GM21723 (cell line): ENCODE measurements at regions not wholly inside any gene's neighbourhood (a gene's known extent, or its start where the extent isn't known, plus 50 kb on each side); places are given as distances from the start of the nearest gene placed in this dataset.
"Not testable (repeated sequence)": the region's sequence is repeated elsewhere in the genome, so short reads cannot be mapped to it uniquely, and the experiment has no call there.

Source experiments
- ATAC-seq: cut with Tn5 transposase; IDR thresholded peaks from one replicate; pipeline ENCODE4 v1.9.1; 2021; ENCODE audit warnings: mild to moderate bottlenecking, moderate library complexity; ENCODE audit not compliant: unreplicated experiment

DNA sequence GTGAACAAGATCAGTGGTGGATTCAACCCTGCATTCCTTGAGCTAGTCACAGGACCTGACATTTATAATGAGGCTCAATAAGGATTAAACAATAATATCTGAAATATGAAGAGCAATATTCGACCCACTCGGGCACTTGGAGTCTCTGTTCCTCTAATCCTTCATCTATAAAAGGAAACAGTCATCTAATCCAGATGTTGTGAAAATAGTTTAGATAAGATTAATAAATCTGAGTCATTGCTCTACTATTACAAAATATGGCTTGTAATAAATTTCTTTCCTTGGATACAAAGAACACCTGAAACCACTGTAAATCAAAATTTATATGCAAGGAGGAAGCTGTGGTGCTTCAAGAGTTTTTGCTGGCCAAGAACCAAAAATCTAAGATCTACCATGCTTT is 846.9 kb upstream of the ACVR2A start:
- no peak for ATAC-seq

DNA sequence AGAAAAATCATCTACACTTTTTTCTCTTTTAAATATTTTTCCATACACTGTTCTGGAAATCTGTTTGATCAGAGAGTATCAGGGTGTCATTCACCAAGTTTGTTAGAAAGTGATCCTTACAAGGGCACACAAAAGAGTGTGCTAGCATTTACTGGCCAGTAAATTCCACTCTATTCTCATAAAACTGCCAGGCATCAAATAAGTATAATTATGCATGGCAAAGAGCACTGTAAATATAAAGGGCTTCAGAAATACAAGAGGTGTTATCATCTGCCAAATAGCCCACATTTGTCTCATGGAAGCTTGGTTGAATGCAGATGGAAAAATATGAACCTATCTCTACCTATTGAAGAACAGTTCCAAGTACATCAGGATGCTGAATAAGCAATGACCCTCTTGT is 847.3 kb upstream of the ACVR2A start:
- ATAC-seq = no peak

DNA sequence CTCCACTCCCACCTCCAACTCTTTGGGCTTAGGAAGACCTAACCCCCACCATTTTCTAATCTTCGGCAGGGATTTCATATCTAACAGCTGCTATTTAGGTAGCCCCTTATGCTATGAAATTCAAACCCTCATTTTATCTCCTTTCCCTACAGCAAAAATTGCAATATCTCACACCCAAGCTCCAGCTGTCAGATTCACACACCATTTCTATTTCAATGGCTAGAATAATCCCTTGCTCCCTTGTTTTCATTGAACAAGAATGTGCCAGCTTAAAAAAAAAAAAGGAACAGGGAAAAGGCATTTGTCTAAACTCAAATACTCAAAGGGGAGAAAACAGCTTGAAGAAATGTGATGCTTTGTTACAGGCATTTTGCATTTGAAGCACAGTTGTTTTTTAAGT is 850.6 kb upstream of the ACVR2A start:
- ATAC-seq = no peak

DNA sequence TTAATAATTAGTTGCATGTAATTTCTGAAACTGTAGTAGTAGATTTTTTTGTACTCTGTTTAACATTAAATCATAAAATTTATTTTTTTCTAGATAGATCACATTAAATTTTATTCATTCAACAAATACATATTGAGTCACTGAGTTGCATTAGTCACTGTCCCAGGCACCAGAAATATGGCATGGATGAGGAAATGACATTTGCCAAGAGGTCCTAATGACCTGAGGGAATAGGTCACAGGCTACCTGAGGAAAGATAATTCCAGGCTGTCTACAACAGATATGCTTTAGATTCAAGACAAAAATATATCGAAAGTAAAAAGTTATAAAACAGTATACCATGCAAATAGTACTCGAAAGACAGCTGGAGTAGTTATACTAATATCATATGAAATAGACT is 852.4 kb upstream of the ACVR2A start:
- no peak for ATAC-seq

DNA sequence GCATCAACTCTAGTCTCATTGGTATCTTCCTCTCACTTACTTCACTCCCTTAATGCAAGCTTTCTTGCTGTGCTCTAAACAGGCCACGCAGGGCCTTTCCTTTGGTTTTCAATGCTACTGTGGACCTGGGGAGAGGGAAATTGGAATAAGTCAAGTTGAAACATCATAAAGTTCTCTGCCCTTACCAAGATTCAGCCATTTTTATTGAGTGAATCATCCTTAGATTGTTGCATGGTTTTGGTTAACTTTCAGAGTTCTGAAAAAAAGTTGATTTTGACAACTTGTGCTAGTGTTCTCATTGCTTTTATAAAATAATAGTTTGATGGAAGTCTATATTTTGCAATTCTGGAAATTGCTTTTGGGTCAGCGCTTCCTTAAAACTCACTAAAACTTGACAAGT is 852.8 kb upstream of the ACVR2A start:
- no peak for ATAC-seq

DNA sequence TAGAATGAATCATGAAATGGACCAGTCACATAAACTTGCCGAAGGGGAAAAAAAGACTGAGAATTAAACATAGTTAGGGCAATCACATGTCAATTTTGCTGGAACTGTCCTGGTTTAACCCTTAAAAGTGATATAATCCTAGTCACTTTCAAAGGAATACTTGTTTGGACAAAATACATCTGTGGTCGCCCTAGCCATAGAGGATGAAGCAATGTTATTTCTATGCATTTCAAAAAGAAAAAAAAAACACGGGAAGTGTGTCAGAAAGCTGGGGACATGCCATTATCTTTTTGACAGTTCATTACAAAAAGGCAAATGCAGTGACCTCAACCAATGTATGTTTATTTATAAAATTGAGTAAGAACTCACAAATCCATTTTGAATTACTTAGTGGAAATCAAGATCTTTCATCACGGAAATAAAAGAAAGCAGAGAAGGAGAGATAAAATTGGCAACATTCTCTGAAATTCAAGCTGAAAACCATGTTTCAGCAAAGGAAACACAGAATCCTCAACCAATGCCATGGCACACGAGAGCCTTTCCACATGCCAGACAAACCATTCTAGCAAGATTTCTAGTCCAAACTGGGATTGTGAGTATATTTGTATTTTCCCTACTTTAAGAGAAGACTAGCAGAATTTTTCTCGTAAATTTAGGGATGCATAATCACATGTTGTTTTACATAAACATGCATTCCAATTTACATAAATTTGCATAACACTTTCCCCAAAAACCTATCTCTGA is 854.3 kb upstream of the ACVR2A start:
- ATAC-seq = no peak

DNA sequence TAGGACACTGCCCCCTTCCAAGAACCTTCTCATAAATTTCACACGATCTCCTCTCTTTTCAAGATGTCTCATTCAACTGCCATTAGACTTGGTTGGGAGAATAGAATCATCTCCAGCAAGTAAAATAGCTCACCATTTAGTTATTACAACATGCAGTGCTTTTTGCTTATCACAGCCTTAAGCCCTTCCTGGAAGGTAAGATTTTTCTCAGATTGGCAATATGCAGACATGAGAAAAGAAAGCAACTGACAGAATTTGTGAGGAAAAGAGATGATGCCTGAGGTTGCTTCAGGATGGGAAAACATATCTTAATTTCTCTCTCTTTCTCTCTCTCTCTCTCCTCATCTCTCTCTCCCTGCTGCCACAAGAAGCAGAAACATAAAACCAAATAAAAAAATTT is 855.1 kb upstream of the ACVR2A start:
- no peak for ATAC-seq

DNA sequence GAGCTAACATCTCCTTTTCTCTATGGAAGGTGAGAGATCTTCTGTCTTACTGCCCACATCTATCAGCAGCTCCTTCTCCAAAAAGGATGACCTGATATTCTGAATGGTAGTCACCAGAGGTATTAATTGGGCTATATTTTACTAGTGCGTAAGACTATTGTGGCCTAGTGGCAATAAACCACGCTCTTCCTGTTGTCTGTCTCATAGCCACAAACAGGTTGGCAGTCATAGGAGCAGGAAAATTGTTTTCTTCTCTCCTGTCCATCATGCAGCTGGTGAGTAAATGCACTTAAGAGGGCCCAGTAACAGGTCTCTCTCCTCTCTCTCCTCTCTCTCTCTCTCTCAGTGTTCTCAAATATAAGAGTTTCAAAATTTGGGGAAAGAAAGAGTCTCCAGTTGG is 856.8 kb upstream of the ACVR2A start:
- ATAC-seq = no peak

DNA sequence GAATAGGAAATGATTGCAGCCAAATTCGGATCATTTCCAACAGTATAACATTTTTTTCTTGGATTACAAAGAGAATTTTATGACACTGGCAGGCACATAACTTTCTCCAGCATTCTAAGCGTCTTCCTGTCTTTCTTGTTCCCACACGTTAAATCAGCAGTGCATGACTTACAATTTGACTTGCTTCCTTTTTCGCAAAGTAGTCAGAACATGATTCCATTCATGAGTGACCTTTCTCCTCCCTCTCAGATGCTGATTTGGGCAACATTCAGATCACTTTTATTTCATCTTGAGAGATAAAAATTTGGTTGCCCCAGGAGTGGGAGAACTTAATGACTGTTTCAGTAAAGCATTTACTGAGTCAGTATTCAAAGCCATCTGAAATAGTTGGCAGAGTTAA is 858.7 kb upstream of the ACVR2A start:
- ATAC-seq = peak; percentile 55

DNA sequence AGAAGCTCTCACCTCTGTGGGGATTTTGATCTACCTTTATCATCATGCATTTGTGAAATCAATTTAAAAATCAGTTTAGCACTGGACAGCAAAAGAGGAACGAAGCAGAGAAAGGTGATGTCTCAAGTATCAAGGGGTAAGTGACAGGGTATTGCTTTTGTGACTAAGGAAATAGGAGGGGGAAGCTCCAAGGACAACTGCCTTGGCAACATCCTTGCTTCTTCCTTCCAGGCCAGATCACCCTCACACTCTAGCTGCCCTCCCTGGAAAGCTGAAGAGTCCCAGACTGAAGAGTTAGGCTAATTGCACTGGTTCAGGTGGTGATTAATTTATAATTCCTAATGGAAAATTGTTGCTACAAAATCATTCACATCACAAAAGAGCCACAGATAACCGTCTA is 859.1 kb upstream of the ACVR2A start:
- no peak for ATAC-seq

DNA sequence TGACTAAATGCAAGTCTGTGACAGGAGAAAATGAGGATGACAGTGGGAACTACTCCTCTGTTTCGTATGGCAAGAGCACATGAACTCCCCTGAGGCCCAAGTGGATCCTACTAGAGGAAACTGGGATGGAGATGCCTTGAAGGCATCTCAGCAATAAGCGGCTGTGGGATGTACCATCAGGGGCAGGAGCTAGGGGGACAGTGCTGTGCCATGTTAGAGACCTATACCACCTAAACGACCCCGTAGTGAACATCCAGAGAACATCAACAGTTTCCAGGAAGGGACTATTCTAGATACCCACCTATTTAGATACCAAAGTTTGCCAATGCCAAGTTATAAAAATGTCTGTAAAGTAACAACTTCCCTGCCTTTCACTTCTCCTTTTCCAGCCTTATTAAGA is 860.8 kb upstream of the ACVR2A start:
- no peak for ATAC-seq

DNA sequence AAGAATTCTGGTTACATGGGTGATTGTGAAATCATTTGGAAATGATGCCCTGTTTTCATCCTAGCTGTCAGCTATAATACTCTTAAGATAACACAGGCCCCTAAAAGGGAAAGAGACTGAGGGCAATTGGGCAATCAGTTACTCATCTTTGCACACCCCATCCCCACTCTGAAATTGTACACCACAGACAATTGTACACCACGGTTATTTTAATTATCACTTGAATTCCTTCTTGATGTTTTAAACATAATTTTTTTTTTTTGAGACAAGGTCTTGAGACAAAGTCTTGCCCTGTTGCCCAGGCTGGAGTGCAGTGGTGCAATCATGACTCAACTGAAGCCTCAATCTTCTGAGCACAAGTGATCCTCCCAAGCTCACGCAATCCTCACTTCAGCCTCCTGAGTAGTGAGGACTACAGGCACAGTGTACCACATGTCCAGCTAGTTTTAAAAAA is 862.4 kb upstream of the ACVR2A start:
- no peak for ATAC-seq

DNA sequence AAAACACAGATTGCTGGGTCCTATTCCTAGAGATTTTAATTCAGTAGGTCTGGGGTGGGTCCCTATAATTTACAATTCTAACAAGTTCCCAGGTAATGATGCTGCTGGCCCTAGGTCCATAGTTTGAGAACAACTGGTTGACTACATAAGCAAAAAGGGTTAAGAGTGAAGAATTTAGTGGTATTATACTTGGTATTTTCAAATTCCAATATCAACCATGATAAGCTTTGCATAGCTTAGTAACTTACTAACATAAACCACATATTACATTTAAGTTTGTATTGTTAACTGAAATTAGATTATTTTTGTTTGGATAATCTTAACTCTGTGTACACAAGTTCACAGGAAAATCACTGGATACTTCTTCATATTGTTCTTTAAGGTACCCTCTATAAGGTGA is 862.9 kb upstream of the ACVR2A start:
- ATAC-seq = no peak

DNA sequence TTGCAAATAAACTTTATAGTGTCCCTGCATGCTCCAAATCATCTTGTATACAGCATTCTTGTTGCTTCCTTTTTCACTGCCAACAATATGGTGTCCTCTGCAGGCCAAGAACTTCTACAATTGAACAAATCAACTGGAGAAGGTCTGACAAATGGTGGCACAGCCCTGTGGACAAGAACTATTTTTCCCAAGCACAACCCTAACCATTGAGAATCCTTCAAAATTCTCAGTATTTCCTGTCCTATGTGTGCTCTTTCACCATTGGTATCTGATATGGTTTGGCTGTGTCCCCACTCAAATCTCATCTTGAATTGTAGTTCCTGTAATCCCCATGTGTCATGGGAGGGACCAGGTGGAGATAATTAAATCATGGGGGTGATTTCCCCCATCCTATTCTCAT is 865.1 kb upstream of the ACVR2A start:
- ATAC-seq = no peak

DNA sequence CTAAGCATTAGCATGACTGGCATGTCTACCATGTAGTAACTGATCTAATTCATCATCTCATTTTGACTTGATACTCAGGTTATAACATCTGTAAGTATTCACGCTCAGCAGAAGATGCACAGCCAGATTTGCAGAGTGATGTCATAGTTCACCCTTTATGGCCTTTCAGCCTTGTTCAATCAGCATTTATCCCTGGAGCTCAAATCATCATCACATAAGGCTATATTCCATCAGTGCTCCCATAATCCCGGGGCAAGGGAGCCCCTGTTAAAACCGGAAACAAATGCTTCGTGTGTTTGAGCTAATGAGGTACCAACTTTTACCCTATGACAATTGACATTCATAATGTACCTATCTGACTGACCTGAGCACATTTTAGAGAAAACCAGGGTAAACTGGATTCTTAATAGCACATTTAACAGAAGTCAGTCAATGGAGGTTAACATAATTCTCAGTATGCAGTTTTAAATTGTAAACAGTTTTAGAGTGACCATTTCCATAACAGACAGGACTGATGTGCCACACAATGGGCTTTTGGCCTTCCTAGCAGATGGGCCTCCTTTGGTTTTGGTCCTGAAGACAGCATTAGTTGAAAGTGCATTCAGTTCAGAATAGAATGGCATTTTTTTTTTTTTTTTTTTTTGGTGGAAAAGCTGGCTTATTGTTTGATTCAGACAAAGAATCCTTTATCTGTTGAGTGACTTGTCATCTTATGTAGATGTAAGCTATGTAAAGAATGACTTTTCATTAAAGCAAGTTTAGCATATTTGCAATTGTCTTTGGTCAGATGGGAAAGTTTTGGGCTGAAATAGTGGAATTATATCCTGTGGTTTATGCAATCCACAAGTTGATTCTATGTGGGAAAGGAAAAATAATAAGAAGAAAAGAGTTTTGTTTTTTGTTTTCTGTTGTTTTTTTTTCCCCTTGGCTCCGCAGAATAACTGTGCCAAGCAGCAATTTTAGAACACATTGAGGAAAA is 866.0 kb upstream of the ACVR2A start:
- no peak for ATAC-seq

DNA sequence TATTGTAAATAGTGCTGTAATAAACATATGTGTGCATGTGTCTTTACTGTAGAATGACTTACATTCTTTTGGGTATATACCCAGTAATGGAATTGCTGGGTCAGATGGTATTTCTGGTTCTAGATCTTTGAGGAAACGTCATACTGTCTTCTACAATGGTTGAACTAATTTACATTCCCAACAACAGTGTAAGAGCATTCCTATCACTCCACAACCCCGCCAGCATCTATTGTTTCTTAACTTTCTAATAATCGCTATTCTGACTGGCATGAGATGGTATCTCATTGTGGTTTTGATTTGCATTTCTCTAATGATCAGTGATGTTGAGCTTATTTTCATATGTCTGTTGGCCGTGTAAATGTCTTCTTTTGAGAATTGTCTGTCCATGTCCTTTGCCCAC is 873.8 kb upstream of the ACVR2A start:
- not testable (repeated sequence) for ATAC-seq

DNA sequence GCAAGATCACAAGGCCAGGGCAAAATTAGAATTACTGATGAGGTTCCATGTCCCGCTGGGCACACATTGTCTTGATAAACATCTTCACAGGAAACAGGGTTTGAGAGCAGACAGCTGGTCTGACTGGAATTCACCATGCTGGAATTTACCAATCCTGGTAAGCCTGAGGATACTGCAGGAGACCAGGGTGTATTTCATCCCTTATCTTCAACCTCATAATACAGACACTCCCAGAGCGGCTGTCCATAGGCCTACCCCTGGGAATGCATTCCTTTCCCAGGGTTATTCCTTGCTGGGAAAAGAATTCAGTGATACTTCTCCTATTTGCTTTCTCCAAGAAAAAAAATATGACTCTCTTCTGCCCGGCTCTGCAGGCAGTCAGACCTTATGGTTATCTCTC is 875.1 kb upstream of the ACVR2A start:
- ATAC-seq = not testable (repeated sequence)

DNA sequence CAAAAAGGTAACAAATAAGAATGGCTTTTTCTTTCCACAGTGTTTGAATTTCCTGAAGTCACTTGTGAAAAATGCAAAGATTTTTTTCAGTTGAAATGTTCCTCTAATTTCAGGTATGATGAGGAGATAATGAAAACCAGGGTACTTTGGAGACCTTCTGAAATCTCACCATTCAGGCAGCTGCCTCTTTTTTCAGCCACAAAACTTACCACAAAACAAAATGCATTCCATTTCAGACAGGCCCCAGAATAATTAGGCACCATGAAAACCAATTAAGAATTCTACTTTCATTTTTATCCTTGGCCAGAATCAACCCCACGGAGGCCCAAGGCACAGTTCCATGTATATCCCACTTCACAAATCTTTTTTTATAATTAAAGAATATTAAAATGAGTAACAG is 880.3 kb upstream of the ACVR2A start:
- ATAC-seq = no peak

DNA sequence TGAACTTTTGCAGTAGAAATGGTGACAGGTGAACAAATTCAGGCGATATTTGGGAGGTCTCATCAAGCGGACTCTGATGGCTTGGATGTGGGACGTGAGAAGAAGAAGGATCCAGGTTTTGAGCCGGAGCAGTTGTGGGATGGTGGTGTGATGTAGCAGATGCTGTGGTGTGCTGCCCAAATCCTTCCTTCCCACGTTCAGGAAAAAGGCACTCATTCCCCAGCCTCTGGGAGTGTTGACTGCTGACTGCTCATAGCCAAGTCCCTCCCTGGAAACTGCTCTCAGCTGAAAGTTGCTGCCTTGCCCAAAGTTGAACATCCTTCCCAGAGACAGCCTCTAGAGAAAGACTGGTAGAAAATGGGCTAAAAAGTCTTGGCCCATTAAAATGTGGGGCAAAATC is 890.3 kb upstream of the ACVR2A start:
- ATAC-seq = no peak

DNA sequence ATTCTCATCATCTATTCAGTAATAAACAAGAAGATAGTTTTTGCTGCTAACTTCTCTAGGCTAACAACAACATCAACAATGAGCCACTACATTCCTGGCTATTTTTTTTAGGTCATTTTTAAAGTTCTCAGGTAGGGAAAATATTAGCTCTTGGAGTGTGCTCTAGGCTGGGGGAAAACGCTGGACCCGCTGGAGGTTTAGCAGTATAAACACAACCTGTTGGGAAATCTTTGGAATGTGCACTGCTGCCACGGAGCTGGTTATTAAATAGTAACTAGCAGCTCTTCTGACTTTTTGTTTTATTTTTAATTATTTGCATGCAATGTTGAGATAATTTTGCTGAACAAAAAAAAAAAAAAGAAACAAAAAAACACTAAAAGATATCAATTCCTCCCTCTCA is 892.1 kb upstream of the ACVR2A start:
- no peak for ATAC-seq

DNA sequence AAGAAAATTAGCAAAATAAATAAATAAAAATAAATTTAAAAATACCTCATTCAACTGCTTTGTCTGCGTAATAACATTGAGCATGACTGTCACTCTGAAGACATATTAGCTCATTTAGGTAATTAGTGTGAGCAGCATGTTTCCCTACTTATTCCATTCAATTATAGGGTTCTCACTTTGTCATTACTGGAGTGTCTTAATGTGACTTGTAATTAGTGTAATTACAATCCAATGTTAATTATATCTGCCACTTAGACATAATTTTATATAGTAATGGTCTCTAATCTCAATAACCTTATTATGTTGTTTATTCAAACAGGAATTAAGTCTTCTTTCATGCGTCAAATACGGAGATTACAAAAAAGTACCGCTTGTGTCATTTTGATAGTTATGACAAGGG is 893.9 kb upstream of the ACVR2A start:
- no peak for ATAC-seq

DNA sequence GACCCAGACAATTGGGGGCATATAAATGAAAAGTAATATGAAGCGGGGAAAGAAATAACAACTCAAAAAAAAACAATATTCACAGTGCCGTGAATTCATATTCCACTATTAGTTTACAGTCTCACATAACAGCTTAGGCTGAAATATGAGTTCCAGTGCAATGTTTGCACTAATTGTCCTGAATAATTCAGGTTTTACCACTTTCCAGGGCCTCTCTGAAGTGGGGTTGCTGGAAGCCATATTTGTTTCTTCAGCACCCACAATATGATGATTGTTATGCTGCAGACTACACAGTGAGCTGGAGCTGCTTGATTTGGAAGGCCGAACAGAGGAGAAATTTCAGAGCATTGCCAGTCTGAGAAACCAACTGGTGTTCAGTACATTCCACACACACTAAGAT is 894.5 kb upstream of the ACVR2A start:
- ATAC-seq = no peak
